ENCODE measurements at regions not wholly inside any gene's neighbourhood (a gene's known extent, or its start where the extent isn't known, plus 50 kb on each side); places are given as distances from the start of the nearest gene placed in this dataset.
"Not testable (repeated sequence)": the region's sequence is repeated elsewhere in the genome, so short reads cannot be mapped to it uniquely, and the experiment has no call there.

GRCh38 chr22:11017108-11017507 lies 4510.9 kb upstream of the OR11H1 start:
- H3K9me3 ChIP-seq (replicated peaks; ENCODE audit: control insufficient read depth, low read depth, low read length); H3K4me3 ChIP-seq (ENCODE audit: low read length); H3K36me3 ChIP-seq (ENCODE audit: control insufficient read depth, insufficient read depth, low read length); H3K4me1 ChIP-seq (ENCODE audit: control insufficient read depth, insufficient read depth, low read length); H3K27me3 ChIP-seq (ENCODE audit: control insufficient read depth, insufficient read depth, low read length); H3K27ac ChIP-seq (ENCODE audit: low read length); DNase-seq: not testable (repeated sequence)
- WGBS (ENCODE audit: insufficient coverage) = 70% methylated on average over 2 of the region's 8 CpGs

GRCh38 chr22:11020522-11020921 lies 4507.5 kb upstream of the OR11H1 start:
- DNase-seq; H3K27ac ChIP-seq (ENCODE audit: low read length); H3K27me3 ChIP-seq (ENCODE audit: control insufficient read depth, insufficient read depth, low read length); H3K4me1 ChIP-seq (ENCODE audit: control insufficient read depth, insufficient read depth, low read length); H3K9me3 ChIP-seq (replicated peaks; ENCODE audit: control insufficient read depth, low read depth, low read length); H3K4me3 ChIP-seq (ENCODE audit: low read length); H3K36me3 ChIP-seq (ENCODE audit: control insufficient read depth, insufficient read depth, low read length): not testable (repeated sequence)
- WGBS (ENCODE audit: insufficient coverage) = no CpG with 5 or more reads among the region's 8 CpGs

- no CpG with 5 or more reads among the region's 4 CpGs for WGBS (ENCODE audit: insufficient coverage)
- DNase-seq; H3K27me3 ChIP-seq (ENCODE audit: control insufficient read depth, insufficient read depth, low read length); H3K4me3 ChIP-seq (ENCODE audit: low read length); H3K4me1 ChIP-seq (ENCODE audit: control insufficient read depth, insufficient read depth, low read length); H3K27ac ChIP-seq (ENCODE audit: low read length); H3K36me3 ChIP-seq (ENCODE audit: control insufficient read depth, insufficient read depth, low read length): not testable (repeated sequence)
- peaks cover 41% of the 10 kb centered on the region for H3K9me3 ChIP-seq (replicated peaks; ENCODE audit: control insufficient read depth, low read depth, low read length)
Observed at GRCh38 chr22:11026541-11026940, 4501.5 kb upstream of the OR11H1 start.

GRCh38 chr22:11027064-11027463 lies 4500.9 kb upstream of the OR11H1 start:
- H3K4me3 ChIP-seq (ENCODE audit: low read length); H3K36me3 ChIP-seq (ENCODE audit: control insufficient read depth, insufficient read depth, low read length); H3K4me1 ChIP-seq (ENCODE audit: control insufficient read depth, insufficient read depth, low read length); DNase-seq; H3K27ac ChIP-seq (ENCODE audit: low read length); H3K27me3 ChIP-seq (ENCODE audit: control insufficient read depth, insufficient read depth, low read length): not testable (repeated sequence)
- H3K9me3 ChIP-seq (replicated peaks; ENCODE audit: control insufficient read depth, low read depth, low read length) = peaks cover 47% of the 10 kb centered on the region
- 65% methylated on average over 9 of the region's 9 CpGs for WGBS (ENCODE audit: insufficient coverage)

GRCh38 chr22:11027532-11027931 lies 4500.5 kb upstream of the OR11H1 start:
- 33% methylated on average over 1 of the region's 1 CpG for WGBS (ENCODE audit: insufficient coverage)
- peaks cover 49% of the 10 kb centered on the region for H3K9me3 ChIP-seq (replicated peaks; ENCODE audit: control insufficient read depth, low read depth, low read length)
- not testable (repeated sequence) for H3K4me3 ChIP-seq (ENCODE audit: low read length)

GRCh38 chr22:11028180-11028579 lies 4499.8 kb upstream of the OR11H1 start:
- H3K36me3 ChIP-seq (ENCODE audit: control insufficient read depth, insufficient read depth, low read length); H3K4me3 ChIP-seq (ENCODE audit: low read length); H3K4me1 ChIP-seq (ENCODE audit: control insufficient read depth, insufficient read depth, low read length); H3K27ac ChIP-seq (ENCODE audit: low read length); DNase-seq; H3K27me3 ChIP-seq (ENCODE audit: control insufficient read depth, insufficient read depth, low read length): not testable (repeated sequence)
- peaks cover 54% of the 10 kb centered on the region for H3K9me3 ChIP-seq (replicated peaks; ENCODE audit: control insufficient read depth, low read depth, low read length)
- WGBS (ENCODE audit: insufficient coverage) = 0% methylated on average over 1 of the region's 1 CpG

More at GRCh38 chr22:11027532-11027931, 4500.5 kb upstream of the OR11H1 start:
- not testable (repeated sequence) for H3K27me3 ChIP-seq (ENCODE audit: control insufficient read depth, insufficient read depth, low read length); H3K27ac ChIP-seq (ENCODE audit: low read length); H3K36me3 ChIP-seq (ENCODE audit: control insufficient read depth, insufficient read depth, low read length); H3K4me1 ChIP-seq (ENCODE audit: control insufficient read depth, insufficient read depth, low read length); DNase-seq

GRCh38 chr22:11029534-11029933 lies 4498.5 kb upstream of the OR11H1 start:
- H3K36me3 ChIP-seq (ENCODE audit: control insufficient read depth, insufficient read depth, low read length); H3K4me1 ChIP-seq (ENCODE audit: control insufficient read depth, insufficient read depth, low read length); H3K27me3 ChIP-seq (ENCODE audit: control insufficient read depth, insufficient read depth, low read length); H3K27ac ChIP-seq (ENCODE audit: low read length); DNase-seq; H3K4me3 ChIP-seq (ENCODE audit: low read length): not testable (repeated sequence)
- H3K9me3 ChIP-seq (replicated peaks; ENCODE audit: control insufficient read depth, low read depth, low read length) = peaks cover 64% of the 10 kb centered on the region
- 69% methylated on average over 4 of the region's 8 CpGs for WGBS (ENCODE audit: insufficient coverage)

- 57% methylated on average over 1 of the region's 6 CpGs for WGBS (ENCODE audit: insufficient coverage)
Observed at GRCh38 chr22:11029967-11030366, 4498.0 kb upstream of the OR11H1 start.

GRCh38 chr22:11030571-11031410 lies 4497.2 kb upstream of the OR11H1 start:
- H3K36me3 ChIP-seq (ENCODE audit: control insufficient read depth, insufficient read depth, low read length) = not testable (repeated sequence)

More at GRCh38 chr22:11029967-11030366, 4498.0 kb upstream of the OR11H1 start:
- H3K4me1 ChIP-seq (ENCODE audit: control insufficient read depth, insufficient read depth, low read length); H3K27ac ChIP-seq (ENCODE audit: low read length); H3K27me3 ChIP-seq (ENCODE audit: control insufficient read depth, insufficient read depth, low read length); H3K4me3 ChIP-seq (ENCODE audit: low read length); DNase-seq; H3K36me3 ChIP-seq (ENCODE audit: control insufficient read depth, insufficient read depth, low read length): not testable (repeated sequence)
- peaks cover 68% of the 10 kb centered on the region for H3K9me3 ChIP-seq (replicated peaks; ENCODE audit: control insufficient read depth, low read depth, low read length)

GRCh38 chr22:11032115-11032514 lies 4495.9 kb upstream of the OR11H1 start:
- WGBS (ENCODE audit: insufficient coverage) = 73% methylated on average over 11 of the region's 13 CpGs
- not testable (repeated sequence) for DNase-seq; H3K4me3 ChIP-seq (ENCODE audit: low read length); H3K4me1 ChIP-seq (ENCODE audit: control insufficient read depth, insufficient read depth, low read length); H3K27ac ChIP-seq (ENCODE audit: low read length); H3K36me3 ChIP-seq (ENCODE audit: control insufficient read depth, insufficient read depth, low read length); H3K27me3 ChIP-seq (ENCODE audit: control insufficient read depth, insufficient read depth, low read length)
- peaks cover 76% of the 10 kb centered on the region for H3K9me3 ChIP-seq (replicated peaks; ENCODE audit: control insufficient read depth, low read depth, low read length)

More at GRCh38 chr22:11030571-11031410, 4497.2 kb upstream of the OR11H1 start:
- 71% methylated on average over 11 of the region's 12 CpGs for WGBS (ENCODE audit: insufficient coverage)
- H3K4me1 ChIP-seq (ENCODE audit: control insufficient read depth, insufficient read depth, low read length); H3K4me3 ChIP-seq (ENCODE audit: low read length); H3K27me3 ChIP-seq (ENCODE audit: control insufficient read depth, insufficient read depth, low read length); H3K27ac ChIP-seq (ENCODE audit: low read length); DNase-seq: not testable (repeated sequence)
- H3K9me3 ChIP-seq (replicated peaks; ENCODE audit: control insufficient read depth, low read depth, low read length) = peaks cover 71% of the 10 kb centered on the region

- peaks cover 78% of the 10 kb centered on the region for H3K9me3 ChIP-seq (replicated peaks; ENCODE audit: control insufficient read depth, low read depth, low read length)
- not testable (repeated sequence) for DNase-seq; H3K27me3 ChIP-seq (ENCODE audit: control insufficient read depth, insufficient read depth, low read length); H3K27ac ChIP-seq (ENCODE audit: low read length); H3K4me3 ChIP-seq (ENCODE audit: low read length); H3K36me3 ChIP-seq (ENCODE audit: control insufficient read depth, insufficient read depth, low read length); H3K4me1 ChIP-seq (ENCODE audit: control insufficient read depth, insufficient read depth, low read length)
- WGBS (ENCODE audit: insufficient coverage) = 80% methylated on average over 2 of the region's 6 CpGs
Observed at GRCh38 chr22:11034660-11034987, 4493.4 kb upstream of the OR11H1 start.
